Right lung (tissue), 2 donors: ENCODE measurements at regions not wholly inside any gene's neighbourhood (a gene's known extent, or its start where the extent isn't known, plus 50 kb on each side); places are given as distances from the start of the nearest gene placed in this dataset.

ENCODE experiments used
- DNase-seq, 2 donors: peaks; one replicate each; pipeline ENCODE4 v3.0.0-alpha.2; 2013

DNA sequence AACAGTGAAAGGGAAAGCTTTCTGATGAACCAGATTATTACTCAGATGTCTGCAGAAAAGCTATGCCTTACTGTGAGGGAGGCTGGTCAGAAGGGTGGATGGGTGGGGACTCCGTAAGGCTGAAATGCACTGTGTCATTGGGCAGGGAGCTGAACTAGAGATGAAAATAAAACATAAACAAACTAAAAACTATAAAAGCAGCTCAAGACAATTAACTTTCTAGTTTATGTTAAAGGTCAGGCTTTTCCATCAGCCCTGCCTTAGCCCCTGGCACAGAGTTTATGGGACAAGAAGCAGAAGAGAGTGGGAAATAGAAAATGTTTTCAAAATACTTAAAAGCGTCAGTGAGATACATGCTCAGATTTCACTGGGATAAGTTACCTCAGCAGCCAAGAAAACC lies 310.0 kb upstream of the UBE2E2 start:
- DNase-seq, result no peak

- DNase-seq, result peak in 1 of 2 donors; percentile 50
Measured at GRCh38 chr3:22893644-22894325, 309.3 kb upstream of the UBE2E2 start.

DNA sequence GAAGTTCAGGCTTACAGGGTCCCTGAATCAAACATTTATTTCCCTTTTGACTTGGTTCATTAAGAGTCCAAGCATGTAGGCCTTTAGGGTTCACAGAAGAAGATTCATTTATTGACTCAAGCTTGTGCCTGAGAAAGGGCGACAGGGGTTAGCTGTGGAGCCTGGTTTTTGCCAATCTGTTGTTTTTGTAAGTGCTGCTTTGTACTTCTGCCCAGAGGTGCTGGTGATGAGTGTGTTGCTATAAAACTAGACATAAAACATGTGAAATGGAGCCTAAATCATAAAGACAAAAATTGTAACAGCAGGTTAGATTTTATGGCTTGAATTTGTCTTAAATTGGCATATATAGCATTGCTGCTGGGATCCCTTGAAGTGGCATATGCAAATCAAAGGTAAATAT lies 308.3 kb upstream of the UBE2E2 start:
- no peak for DNase-seq

GRCh38 chr3:22895671-22896070 lies 307.5 kb upstream of the UBE2E2 start:
- no peak for DNase-seq

DNA sequence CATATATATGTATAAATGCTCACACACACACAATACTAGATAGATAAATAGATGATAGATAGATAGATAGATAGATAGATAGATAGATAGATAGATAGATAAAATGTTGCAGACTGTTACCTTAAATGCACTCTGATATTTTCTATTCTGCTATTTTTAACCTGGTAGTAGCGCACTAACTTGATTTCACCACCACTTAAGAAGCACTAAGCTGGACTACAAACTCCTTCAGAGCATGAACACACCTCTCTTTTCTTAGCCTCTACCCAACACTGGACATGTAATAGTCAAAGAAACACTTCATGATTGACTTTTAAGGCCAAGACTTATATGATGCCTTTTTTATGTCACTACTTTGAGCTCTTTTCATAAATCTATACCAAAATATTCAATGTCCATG lies 304.6 kb upstream of the UBE2E2 start:
- DNase-seq, result no peak

- no peak for DNase-seq
Measured at GRCh38 chr3:22899441-22899840, 303.7 kb upstream of the UBE2E2 start.

GRCh38 chr3:22900296-22900695 lies 302.8 kb upstream of the UBE2E2 start:
- DNase-seq, result no peak

GRCh38 chr3:22901684-22902083 lies 301.4 kb upstream of the UBE2E2 start:
- DNase-seq, result no peak

GRCh38 chr3:22907161-22907780 lies 295.9 kb upstream of the UBE2E2 start:
- no peak for DNase-seq

DNA sequence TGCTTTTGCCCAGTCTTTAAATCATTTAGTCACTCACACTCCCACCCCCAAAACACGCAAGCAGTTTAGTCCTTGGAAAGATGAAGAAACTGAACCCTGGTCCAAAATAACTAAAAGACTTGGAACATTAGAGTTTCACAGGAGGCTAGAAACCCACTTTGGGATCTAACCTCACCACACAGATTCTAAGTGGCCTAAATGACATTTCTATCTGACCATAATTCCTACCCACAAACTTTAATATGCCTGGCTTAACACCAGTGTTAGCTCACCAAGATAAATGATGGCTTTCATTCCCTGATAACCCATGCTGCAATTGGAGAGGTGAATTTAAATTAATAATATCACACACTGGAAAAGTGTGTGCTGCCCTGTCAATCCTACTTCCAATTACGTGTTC lies 295.3 kb upstream of the UBE2E2 start:
- no peak for DNase-seq

DNA sequence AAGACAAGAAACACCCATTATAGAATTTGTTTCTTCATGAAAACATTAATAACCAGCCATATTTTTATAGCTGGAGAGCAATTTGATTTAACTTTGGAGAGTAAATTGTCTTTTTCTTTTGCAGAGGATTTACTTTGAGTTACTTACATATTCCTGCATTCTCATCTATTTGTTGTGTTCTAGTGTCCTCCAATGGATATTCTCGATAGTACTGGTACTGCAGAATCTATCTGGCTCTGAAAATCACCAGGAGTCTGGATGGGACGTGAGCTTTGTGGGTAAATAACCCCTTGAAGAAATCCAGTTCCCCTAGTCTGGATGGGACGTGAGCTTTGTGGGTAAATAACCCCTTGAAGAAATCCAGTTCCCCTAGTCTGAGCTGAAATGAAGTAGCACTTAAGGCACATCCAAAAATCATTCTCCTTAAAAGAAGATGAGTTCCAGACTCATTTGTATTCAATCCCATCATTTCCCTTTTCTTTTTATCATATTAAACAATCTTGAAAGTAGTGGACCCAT lies 294.1 kb upstream of the UBE2E2 start:
- DNase-seq, result no peak

GRCh38 chr3:22916933-22917332 lies 286.2 kb upstream of the UBE2E2 start:
- no peak for DNase-seq

- DNase-seq, result no peak
Measured at GRCh38 chr3:22920006-22920405, 283.1 kb upstream of the UBE2E2 start.

DNA sequence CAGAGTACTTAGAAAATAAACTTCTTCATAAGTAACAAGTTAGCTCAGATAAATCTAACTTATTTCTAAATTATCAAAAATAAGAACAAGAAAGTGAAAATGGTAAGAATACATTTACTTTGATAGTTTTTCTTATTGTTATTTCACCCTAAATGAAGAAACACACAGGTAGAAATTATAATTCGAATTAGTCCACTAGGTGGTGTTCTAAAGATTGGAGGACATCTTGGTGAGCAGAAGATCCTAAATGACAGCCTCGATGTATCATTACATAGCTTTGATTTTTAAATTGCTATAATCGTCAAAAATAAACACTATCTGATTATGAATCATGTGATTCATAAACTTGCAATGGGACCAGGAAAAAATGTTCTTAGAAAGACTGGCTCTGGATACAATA lies 280.8 kb upstream of the UBE2E2 start:
- no peak for DNase-seq

DNA sequence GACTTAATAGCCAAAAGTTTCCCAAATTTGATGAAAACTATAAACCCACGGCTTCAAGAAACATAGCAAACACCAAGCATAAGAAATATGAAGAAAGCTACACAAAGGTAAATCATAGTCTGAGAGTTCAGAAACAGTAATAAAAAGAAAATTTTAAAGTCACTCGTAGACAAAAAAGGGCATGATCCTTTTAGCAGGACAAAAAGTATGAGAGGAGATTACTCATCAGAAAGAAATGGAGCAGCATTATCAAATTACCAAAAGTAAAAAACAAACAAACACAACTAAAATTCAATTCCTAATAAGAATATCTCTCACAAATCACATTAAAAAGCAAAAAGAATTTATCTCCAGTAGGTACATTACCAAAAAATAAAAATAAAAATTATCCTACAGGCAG lies 279.4 kb upstream of the UBE2E2 start:
- no peak for DNase-seq

DNA sequence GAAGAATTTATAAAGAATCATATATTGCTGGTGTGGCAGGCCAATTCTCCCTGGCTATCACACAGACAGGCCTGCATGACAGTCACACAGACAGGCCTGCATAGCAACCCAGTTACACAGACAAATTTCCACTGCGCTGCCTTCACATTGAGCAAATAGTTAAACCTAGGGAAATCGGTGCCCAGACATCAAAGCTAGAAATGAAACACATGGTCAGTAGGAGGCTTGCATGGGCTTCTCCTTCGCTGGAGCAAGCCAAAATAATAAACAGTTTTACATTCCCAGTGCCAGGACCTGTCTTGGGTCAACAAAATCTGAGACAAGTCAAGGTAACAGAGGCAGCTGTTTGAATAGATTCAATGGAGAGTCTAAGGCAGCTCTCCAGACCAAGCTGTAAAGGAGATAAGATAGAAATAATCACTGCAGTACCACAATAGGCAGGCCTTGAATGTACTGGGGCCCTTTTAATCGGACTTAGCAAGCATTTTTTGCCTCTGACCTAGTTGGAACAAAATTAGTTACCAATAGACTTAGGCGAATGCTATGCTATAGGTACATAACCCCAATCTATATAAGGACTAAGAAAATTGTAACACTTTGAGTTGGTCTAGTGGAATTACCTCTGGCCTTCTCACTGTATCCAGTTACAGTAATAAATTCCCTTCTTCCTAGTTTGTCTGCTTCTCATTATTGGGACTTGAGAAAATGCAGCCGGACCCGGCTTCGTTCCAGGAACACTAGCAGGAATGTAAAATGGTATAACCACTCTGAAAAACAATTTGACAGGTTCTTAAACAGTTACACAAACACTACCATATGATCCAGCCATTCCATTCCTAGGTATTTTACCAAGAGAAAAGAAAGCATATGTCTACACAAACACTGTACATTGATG lies 274.7 kb upstream of the UBE2E2 start:
- no peak for DNase-seq

DNA sequence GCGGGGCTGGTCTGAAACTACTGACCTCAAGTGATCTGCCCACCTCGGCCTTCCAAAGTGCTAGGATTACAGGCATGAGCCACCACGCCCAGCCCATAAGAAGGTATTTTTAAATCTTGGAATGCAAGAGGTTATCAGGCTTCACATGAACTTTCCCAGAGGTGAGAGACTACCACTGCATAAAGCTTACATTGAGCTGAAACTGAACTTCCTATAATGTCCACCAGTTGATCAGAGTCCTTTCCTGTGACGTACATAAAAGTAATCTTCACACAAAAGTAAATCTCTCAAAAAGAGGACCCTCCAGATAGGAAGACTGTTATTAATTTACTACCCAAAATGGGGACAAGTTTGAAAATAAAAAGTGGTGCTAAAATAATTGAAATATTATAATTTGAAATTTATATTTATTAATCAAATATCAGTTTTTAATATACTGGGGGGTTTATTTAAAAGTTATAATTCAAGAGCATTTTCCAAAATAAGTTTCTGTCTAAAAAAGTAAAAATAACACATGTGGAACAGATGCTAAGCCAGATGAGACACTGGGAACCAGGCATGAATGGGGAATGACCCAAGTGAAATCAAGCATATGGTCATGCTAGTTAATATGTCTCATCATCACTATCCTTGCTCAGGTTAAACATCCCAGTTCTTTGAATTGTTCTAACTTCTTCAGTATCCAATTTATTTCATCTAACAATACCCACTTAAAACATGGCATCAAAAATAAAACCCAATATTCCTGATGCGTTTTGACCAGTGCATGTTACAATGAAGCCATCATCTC lies 269.9 kb upstream of the UBE2E2 start:
- DNase-seq, result no peak

GRCh38 chr3:22933841-22934116 lies 269.3 kb upstream of the UBE2E2 start:
- no peak for DNase-seq

DNA sequence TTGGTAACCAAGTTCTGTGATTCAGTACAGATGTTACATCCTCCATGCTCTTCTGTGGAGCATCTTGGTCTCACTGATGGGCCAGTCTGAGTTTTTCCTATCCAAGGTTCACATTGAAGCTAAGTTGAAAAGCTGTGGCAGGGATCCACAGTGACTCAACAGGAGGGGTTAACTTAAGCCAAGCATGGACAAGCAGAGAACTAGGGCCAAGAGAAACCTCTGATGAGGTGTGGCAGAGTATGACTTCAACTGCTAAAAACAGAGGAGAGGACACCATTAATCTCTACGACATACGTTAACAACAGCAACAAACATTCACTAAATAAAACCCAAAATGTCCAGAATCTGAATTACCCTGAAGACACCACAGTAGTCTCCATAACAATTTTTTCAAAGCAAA lies 268.1 kb upstream of the UBE2E2 start:
- DNase-seq, result no peak

GRCh38 chr3:22937536-22937935 lies 265.6 kb upstream of the UBE2E2 start:
- DNase-seq, result no peak

GRCh38 chr3:22938739-22939138 lies 264.4 kb upstream of the UBE2E2 start:
- DNase-seq, result no peak

GRCh38 chr3:22939349-22939748 lies 263.8 kb upstream of the UBE2E2 start:
- DNase-seq, result no peak
